ENCODE measurements at regions not wholly inside any gene's neighbourhood (a gene's known extent, or its start where the extent isn't known, plus 50 kb on each side); places are given as distances from the start of the nearest gene placed in this dataset.

GRCh38 chr5:68891718-68892117, 202.1 kb upstream of the SLC30A5 start:
- no peak for ATAC-seq
- DNase-seq: no peak
- H3K4me3 Mint-ChIP-seq: no peak overlapping the region

GRCh38 chr5:68894673-68895072, 199.1 kb upstream of the SLC30A5 start:
- Mint-ChIP-seq H3K27me3 (no peaks in the 10 kb centered on the region), H3K36me3 (ENCODE audit: low read depth) (no peaks in the 10 kb centered on the region), H3K4me3 (no peak overlapping the region), H3K27ac (no peak overlapping the region), H3K4me1 (peaks cover 8% of the 10 kb centered on the region)
- H3K9me3 ChIP-seq (ENCODE audit: control insufficient read depth, low read length, poor library complexity, severe bottlenecking): no peaks in the 10 kb centered on the region
- ATAC-seq (no peak), DNase-seq (no peak)

More at GRCh38 chr5:68891718-68892117, 202.1 kb upstream of the SLC30A5 start:
- H3K9me3 ChIP-seq (ENCODE audit: control insufficient read depth, low read length, poor library complexity, severe bottlenecking): no peaks in the 10 kb centered on the region
- Mint-ChIP-seq H3K36me3 (ENCODE audit: low read depth) (no peaks in the 10 kb centered on the region), H3K4me1 (peaks cover 11% of the 10 kb centered on the region), H3K27me3 (no peaks in the 10 kb centered on the region), H3K27ac (no peak overlapping the region)

GRCh38 chr5:68898951-68899471, 194.8 kb upstream of the SLC30A5 start:
- Mint-ChIP-seq H3K4me1 (peaks cover 6% of the 10 kb centered on the region), H3K36me3 (ENCODE audit: low read depth) (no peaks in the 10 kb centered on the region), H3K27ac (no peak overlapping the region), H3K27me3 (no peaks in the 10 kb centered on the region), H3K4me3 (no peak overlapping the region)
- no peak for ATAC-seq
- no peak for DNase-seq
- H3K9me3 ChIP-seq (ENCODE audit: control insufficient read depth, low read length, poor library complexity, severe bottlenecking): no peaks in the 10 kb centered on the region

- no peaks in the 10 kb centered on the region for H3K4me1 Mint-ChIP-seq
- DNase-seq: no peak
- peaks cover 2% of the 10 kb centered on the region for H3K36me3 Mint-ChIP-seq (ENCODE audit: low read depth)
- no peak overlapping the region for H3K27ac Mint-ChIP-seq
- H3K9me3 ChIP-seq (ENCODE audit: control insufficient read depth, low read length, poor library complexity, severe bottlenecking): no peaks in the 10 kb centered on the region
- no peak overlapping the region for H3K4me3 Mint-ChIP-seq
- H3K27me3 Mint-ChIP-seq: peaks cover 22% of the 10 kb centered on the region
- ATAC-seq: no peak
Observed at GRCh38 chr5:68911840-68912690, 181.7 kb upstream of the SLC30A5 start.

GRCh38 chr5:68915079-68915478, 178.7 kb upstream of the SLC30A5 start:
- H3K9me3 ChIP-seq (ENCODE audit: control insufficient read depth, low read length, poor library complexity, severe bottlenecking): no peaks in the 10 kb centered on the region
- H3K4me3 Mint-ChIP-seq: no peak overlapping the region
- peaks cover 23% of the 10 kb centered on the region for H3K27me3 Mint-ChIP-seq
- H3K4me1 Mint-ChIP-seq: no peaks in the 10 kb centered on the region
- ATAC-seq: no peak
- no peak for DNase-seq
- peak overlapping the region; percentile 2 for H3K27ac Mint-ChIP-seq
- peaks cover 2% of the 10 kb centered on the region for H3K36me3 Mint-ChIP-seq (ENCODE audit: low read depth)

- H3K9me3 ChIP-seq (ENCODE audit: control insufficient read depth, low read length, poor library complexity, severe bottlenecking): no peaks in the 10 kb centered on the region
- Mint-ChIP-seq H3K4me3 (no peak overlapping the region), H3K4me1 (no peaks in the 10 kb centered on the region), H3K27ac (no peak overlapping the region), H3K36me3 (ENCODE audit: low read depth) (no peaks in the 10 kb centered on the region), H3K27me3 (peaks cover 11% of the 10 kb centered on the region)
- ATAC-seq (no peak), DNase-seq (no peak)
Observed at GRCh38 chr5:68918306-68918705, 175.5 kb upstream of the SLC30A5 start.

- DNase-seq: no peak
- Mint-ChIP-seq H3K4me1 (no peaks in the 10 kb centered on the region), H3K27ac (no peak overlapping the region), H3K27me3 (peaks cover 16% of the 10 kb centered on the region), H3K4me3 (no peak overlapping the region), H3K36me3 (ENCODE audit: low read depth) (no peaks in the 10 kb centered on the region)
- no peak for ATAC-seq
- H3K9me3 ChIP-seq (ENCODE audit: control insufficient read depth, low read length, poor library complexity, severe bottlenecking): no peaks in the 10 kb centered on the region
Observed at GRCh38 chr5:68919988-68920490, 173.8 kb upstream of the SLC30A5 start.

GRCh38 chr5:68920888-68921287, 172.9 kb upstream of the SLC30A5 start:
- Mint-ChIP-seq H3K36me3 (ENCODE audit: low read depth) (no peaks in the 10 kb centered on the region), H3K4me1 (no peaks in the 10 kb centered on the region), H3K4me3 (no peak overlapping the region), H3K27ac (no peak overlapping the region), H3K27me3 (peaks cover 21% of the 10 kb centered on the region)
- H3K9me3 ChIP-seq (ENCODE audit: control insufficient read depth, low read length, poor library complexity, severe bottlenecking): no peaks in the 10 kb centered on the region
- ATAC-seq (no peak), DNase-seq (no peak)

- DNase-seq (no peak), ATAC-seq (no peak)
- no peaks in the 10 kb centered on the region for H3K9me3 ChIP-seq (ENCODE audit: control insufficient read depth, low read length, poor library complexity, severe bottlenecking)
- H3K4me1 Mint-ChIP-seq: no peaks in the 10 kb centered on the region
- H3K27me3 Mint-ChIP-seq: peaks cover 18% of the 10 kb centered on the region
- H3K36me3 Mint-ChIP-seq (ENCODE audit: low read depth): no peaks in the 10 kb centered on the region
- no peak overlapping the region for H3K27ac Mint-ChIP-seq
- H3K4me3 Mint-ChIP-seq: no peak overlapping the region
Observed at GRCh38 chr5:68922172-68922987, 171.4 kb upstream of the SLC30A5 start.

GRCh38 chr5:68924481-68925145, 169.2 kb upstream of the SLC30A5 start:
- Mint-ChIP-seq H3K27ac (no peak overlapping the region), H3K4me1 (no peaks in the 10 kb centered on the region), H3K4me3 (no peak overlapping the region), H3K27me3 (peaks cover 18% of the 10 kb centered on the region), H3K36me3 (ENCODE audit: low read depth) (no peaks in the 10 kb centered on the region)
- no peaks in the 10 kb centered on the region for H3K9me3 ChIP-seq (ENCODE audit: control insufficient read depth, low read length, poor library complexity, severe bottlenecking)
- DNase-seq: no peak
- ATAC-seq: no peak

- H3K4me1 Mint-ChIP-seq: no peaks in the 10 kb centered on the region
- no peak for ATAC-seq
- no peak overlapping the region for H3K4me3 Mint-ChIP-seq
- no peaks in the 10 kb centered on the region for H3K36me3 Mint-ChIP-seq (ENCODE audit: low read depth)
- H3K9me3 ChIP-seq (ENCODE audit: control insufficient read depth, low read length, poor library complexity, severe bottlenecking): no peaks in the 10 kb centered on the region
- H3K27me3 Mint-ChIP-seq: peaks cover 13% of the 10 kb centered on the region
- no peak for DNase-seq
- H3K27ac Mint-ChIP-seq: no peak overlapping the region
Observed at GRCh38 chr5:68928617-68929302, 165.1 kb upstream of the SLC30A5 start.

- Mint-ChIP-seq H3K4me3 (no peak overlapping the region), H3K27ac (no peak overlapping the region), H3K27me3 (peaks cover 10% of the 10 kb centered on the region), H3K36me3 (ENCODE audit: low read depth) (no peaks in the 10 kb centered on the region), H3K4me1 (no peaks in the 10 kb centered on the region)
- ATAC-seq (no peak), DNase-seq (no peak)
- H3K9me3 ChIP-seq (ENCODE audit: control insufficient read depth, low read length, poor library complexity, severe bottlenecking): no peaks in the 10 kb centered on the region
Observed at GRCh38 chr5:68930139-68930538, 163.7 kb upstream of the SLC30A5 start.
